GM23248 (cell line): ENCODE measurements at regions not wholly inside any gene's neighbourhood (a gene's known extent, or its start where the extent isn't known, plus 50 kb on each side); places are given as distances from the start of the nearest gene placed in this dataset.

ENCODE experiments used
- DNase-seq: peaks from one replicate; pipeline ENCODE4 v3.0.0-alpha.2; 2015
- H2AFZ ChIP-seq: fragments of 200-600 bp; sonication (generic); 2 replicates; pipeline ENCODE4 v1.6.1; 2016; ENCODE audit warnings: antibody characterized with exemption
- H3F3A ChIP-seq: fragments of 200-600 bp; sonication (generic); 2 replicates; pipeline ENCODE4 v1.6.1; 2016; ENCODE audit warnings: mild to moderate bottlenecking, antibody characterized with exemption, mixed run types; ENCODE audit not compliant: insufficient read depth
- H3K27ac ChIP-seq: fragments of 200-600 bp; sonication (generic); 2 replicates; pipeline ENCODE4 v1.5.1; 2016; ENCODE audit warnings: mild to moderate bottlenecking
- H3K27me3 ChIP-seq: fragments of 200-600 bp; sonication (generic); replicated peaks from 2 replicates; pipeline ENCODE4 v1.6.1; 2016; ENCODE audit warnings: mild to moderate bottlenecking; ENCODE audit not compliant: insufficient read depth
- H3K36me3 ChIP-seq: fragments of 200-600 bp; sonication (generic); 2 replicates; pipeline ENCODE4 v1.6.1; 2016; ENCODE audit warnings: low read depth, mild to moderate bottlenecking
- H3K4me1 ChIP-seq: fragments of 200-600 bp; sonication (generic); 2 replicates; pipeline ENCODE4 v1.6.1; 2016; ENCODE audit warnings: mild to moderate bottlenecking; ENCODE audit not compliant: insufficient read depth
- H3K4me2 ChIP-seq: fragments of 200-600 bp; sonication (generic); one replicate; pipeline ENCODE4 v1.6.1; 2016; ENCODE audit warnings: mild to moderate bottlenecking; ENCODE audit not compliant: unreplicated experiment
- H3K4me3 ChIP-seq: fragments of 200-600 bp; sonication (generic); 2 replicates; pipeline ENCODE4 v1.5.1; 2016; ENCODE audit warnings: mild to moderate bottlenecking
- H3K79me2 ChIP-seq: fragments of 200-600 bp; sonication (generic); 2 replicates; pipeline ENCODE4 v1.6.1; 2016; ENCODE audit warnings: mild to moderate bottlenecking; ENCODE audit not compliant: insufficient read depth
- H3K9ac ChIP-seq: fragments of 200-600 bp; sonication (generic); 2 replicates; pipeline ENCODE4 v1.6.1; 2016; ENCODE audit warnings: mild to moderate bottlenecking
- H3K9me2 ChIP-seq: fragments of 200-600 bp; sonication (generic); 2 replicates; pipeline ENCODE4 v1.6.1; 2016; ENCODE audit warnings: mixed run types, mild to moderate bottlenecking, moderate library complexity; ENCODE audit not compliant: insufficient read depth
- H3K9me3 ChIP-seq: fragments of 200-600 bp; sonication (generic); one replicate; pipeline ENCODE4 v1.6.1; 2017; ENCODE audit warnings: low read depth
- H4K20me1 ChIP-seq: fragments of 200-600 bp; sonication (generic); 2 replicates; pipeline ENCODE4 v1.6.0; 2016; ENCODE audit not compliant: insufficient read depth
- EZH2 ChIP-seq: fragments of 200-600 bp; sonication (generic); IDR thresholded peaks from 2 replicates; pipeline ENCODE4 v1.6.1; 2018; ENCODE audit warnings: antibody characterized with exemption, mild to moderate bottlenecking; ENCODE audit not compliant: insufficient read depth, poor library complexity, severe bottlenecking
- EZH2phosphoT487 ChIP-seq: fragments of 200-600 bp; sonication (generic); IDR thresholded peaks from 2 replicates; pipeline ENCODE4 v1.6.1; 2018; ENCODE audit warnings: antibody characterized with exemption, moderate library complexity, mild to moderate bottlenecking, low read depth; ENCODE audit not compliant: insufficient read depth
- WGBS, 2 experiments: methylation state at CpG; one replicate each; pipeline ENCODE4 v1.1.6; 2015 to 2017; ENCODE audit warnings: low lambda C conversion rate in 2 of 2, low coverage in 1 of 2; ENCODE audit errors: missing lambda C conversion rate in 2 of 2; 5-methylcytosine and 5-hydroxymethylcytosine counted together
- in situ Hi-C: fragments of 300-500 bp; cut with MboI; formaldehyde crosslinking; loops from 2 replicates; pipeline ENCODE4 v1.15.0; 2020

GRCh38 chr2:155060896-155061295 lies 362.4 kb downstream of the KCNJ3 start:
- no peaks in the 10 kb centered on the region for H3K4me1 ChIP-seq
- no peak overlapping the region for H3K27ac ChIP-seq
- no peaks in the 10 kb centered on the region for H3K9me2 ChIP-seq
- no peak overlapping the region for H3K9ac ChIP-seq
- TF ChIP-seq EZH2, result no peak
- no peak for TF ChIP-seq EZH2phosphoT487
- no peaks in the 10 kb centered on the region for H3F3A ChIP-seq
- WGBS, 2 experiments, result 9 to 11% methylated on average over 1 of the region's 1 CpG
- H3K4me3 ChIP-seq, result no peak overlapping the region
- H4K20me1 ChIP-seq, result no peaks in the 10 kb centered on the region
- no peak overlapping the region for H2AFZ ChIP-seq
- H3K27me3 ChIP-seq, result no peaks in the 10 kb centered on the region
- H3K4me2 ChIP-seq, result no peak overlapping the region
- H3K36me3 ChIP-seq, result no peaks in the 10 kb centered on the region
- in situ Hi-C loops, result no loop called here
- no peaks in the 10 kb centered on the region for H3K79me2 ChIP-seq
- no peaks in the 10 kb centered on the region for H3K9me3 ChIP-seq
- DNase-seq, result no peak

GRCh38 chr2:155054712-155055111 lies 356.2 kb downstream of the KCNJ3 start:
- no peak overlapping the region for H3K4me3 ChIP-seq
- in situ Hi-C loops, result no loop called here
- H3K9me2 ChIP-seq, result no peaks in the 10 kb centered on the region
- TF ChIP-seq EZH2, result no peak
- TF ChIP-seq EZH2phosphoT487, result no peak
- no peaks in the 10 kb centered on the region for H3K27me3 ChIP-seq
- no peak overlapping the region for H3K4me2 ChIP-seq
- no peaks in the 10 kb centered on the region for H3K79me2 ChIP-seq
- no peaks in the 10 kb centered on the region for H4K20me1 ChIP-seq
- H3F3A ChIP-seq, result no peaks in the 10 kb centered on the region
- no peak overlapping the region for H2AFZ ChIP-seq
- no peaks in the 10 kb centered on the region for H3K4me1 ChIP-seq
- H3K27ac ChIP-seq, result no peak overlapping the region
- 27 to 37% methylated on average over 5 of the region's 5 CpGs for WGBS, 2 experiments
- H3K9me3 ChIP-seq, result no peaks in the 10 kb centered on the region
- no peaks in the 10 kb centered on the region for H3K36me3 ChIP-seq
- H3K9ac ChIP-seq, result no peak overlapping the region
- no peak for DNase-seq

GRCh38 chr2:155043097-155043496 lies 344.6 kb downstream of the KCNJ3 start:
- in situ Hi-C loops, result no loop called here
- Histone ChIP-seq H2AFZ (no peak overlapping the region), H3K27ac (no peak overlapping the region), H3K4me2 (no peak overlapping the region), H3K4me3 (no peak overlapping the region), H3K9me3 (no peaks in the 10 kb centered on the region), H3K27me3 (no peaks in the 10 kb centered on the region), H3K36me3 (no peaks in the 10 kb centered on the region), H3K79me2 (no peaks in the 10 kb centered on the region), H4K20me1 (no peaks in the 10 kb centered on the region), H3K4me1 (no peaks in the 10 kb centered on the region), H3F3A (no peaks in the 10 kb centered on the region), H3K9me2 (no peaks in the 10 kb centered on the region), H3K9ac (no peak overlapping the region)
- DNase-seq, result no peak
- TF ChIP-seq EZH2phosphoT487 (no peak), EZH2 (no peak)
- WGBS, 2 experiments, result 19 to 23% methylated on average over 4 of the region's 4 CpGs

- no peak for DNase-seq
- H3K27me3 ChIP-seq, result no peaks in the 10 kb centered on the region
Observed at GRCh38 chr2:155035308-155035707, 336.8 kb downstream of the KCNJ3 start.

GRCh38 chr2:155033652-155034051 lies 335.2 kb downstream of the KCNJ3 start:
- H3K9me2 ChIP-seq, result no peaks in the 10 kb centered on the region
- no peak overlapping the region for H2AFZ ChIP-seq
- in situ Hi-C loops, result no loop called here
- H3K4me1 ChIP-seq, result no peaks in the 10 kb centered on the region
- no peak overlapping the region for H3K4me3 ChIP-seq
- no peak for TF ChIP-seq EZH2
- TF ChIP-seq EZH2phosphoT487, result no peak
- no peaks in the 10 kb centered on the region for H4K20me1 ChIP-seq
- H3K79me2 ChIP-seq, result no peaks in the 10 kb centered on the region
- no peaks in the 10 kb centered on the region for H3K27me3 ChIP-seq
- H3K27ac ChIP-seq, result no peak overlapping the region
- no peaks in the 10 kb centered on the region for H3K9me3 ChIP-seq
- no peaks in the 10 kb centered on the region for H3K36me3 ChIP-seq
- H3F3A ChIP-seq, result no peaks in the 10 kb centered on the region
- H3K9ac ChIP-seq, result no peak overlapping the region
- no peak for DNase-seq
- no peak overlapping the region for H3K4me2 ChIP-seq

More at GRCh38 chr2:155035308-155035707, 336.8 kb downstream of the KCNJ3 start:
- Histone ChIP-seq H3K27ac (no peak overlapping the region), H3K36me3 (no peaks in the 10 kb centered on the region), H3K9ac (no peak overlapping the region), H3K9me2 (no peaks in the 10 kb centered on the region), H3K79me2 (no peaks in the 10 kb centered on the region), H3F3A (no peaks in the 10 kb centered on the region), H3K4me1 (no peaks in the 10 kb centered on the region), H3K9me3 (no peaks in the 10 kb centered on the region), H4K20me1 (no peaks in the 10 kb centered on the region), H3K4me2 (no peak overlapping the region), H3K4me3 (no peak overlapping the region), H2AFZ (no peak overlapping the region)
- in situ Hi-C loops, result no loop called here
- TF ChIP-seq EZH2 (no peak), EZH2phosphoT487 (no peak)
